H4 (cell line): ENCODE measurements at regions not wholly inside any gene's neighbourhood (a gene's known extent, or its start where the extent isn't known, plus 50 kb on each side); places are given as distances from the start of the nearest gene placed in this dataset.
"Not testable (repeated sequence)": the region's sequence is repeated elsewhere in the genome, so short reads cannot be mapped to it uniquely, and the experiment has no call there.

Experiments
- DNase-seq: peaks from one replicate; pipeline ENCODE4 v3.0.0-alpha.2; 2015; ENCODE audit warnings: low spot score

GRCh38 chr13:73579574-73580274 lies 520.9 kb downstream of the KLF5 start:
- DNase-seq, result no peak

GRCh38 chr13:73578251-73578875 lies 519.6 kb downstream of the KLF5 start:
- DNase-seq, result no peak

DNA sequence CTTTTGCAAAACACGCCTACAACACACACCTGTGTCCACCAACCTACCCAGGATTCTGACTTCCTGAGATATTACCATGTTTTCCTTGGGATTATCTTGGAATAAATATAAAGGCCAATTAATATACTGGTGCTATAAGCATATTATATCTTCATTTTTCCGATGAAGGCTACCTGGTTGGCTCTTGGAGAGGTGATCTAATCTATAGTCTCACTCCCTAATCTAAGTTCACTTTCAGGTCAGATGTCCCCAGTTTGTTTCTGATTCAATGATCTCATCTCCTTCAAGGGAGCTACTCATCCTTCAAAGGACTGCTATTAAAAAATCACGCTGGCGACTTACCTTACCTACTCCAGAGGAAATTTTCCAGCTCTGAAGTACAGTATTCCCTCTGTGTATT lies 517.5 kb downstream of the KLF5 start:
- DNase-seq, result no peak

- no peak for DNase-seq
These were observed 514.0 kb downstream of the KLF5 start for GRCh38 chr13:73572824-73573223.

DNA sequence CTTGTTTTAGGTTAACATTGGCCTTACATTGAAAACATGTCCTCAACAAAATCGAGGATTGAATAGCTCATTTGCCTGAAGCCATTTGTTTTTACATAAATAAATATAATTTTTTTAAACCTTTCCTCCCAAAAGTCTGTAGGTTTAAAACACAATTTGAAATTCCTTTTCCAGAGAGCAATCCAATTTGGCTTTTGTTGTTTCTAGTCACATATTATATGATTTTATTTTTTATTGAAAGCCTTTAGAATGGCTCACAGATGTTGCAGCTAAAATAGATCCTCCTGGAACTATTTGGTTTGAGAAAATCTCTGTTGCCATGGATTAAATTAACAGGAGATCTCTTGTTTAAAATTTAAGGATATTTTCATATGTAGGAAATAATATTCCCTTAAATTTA lies 512.6 kb downstream of the KLF5 start:
- no peak for DNase-seq

- DNase-seq, result no peak
These were observed 498.1 kb downstream of the KLF5 start for GRCh38 chr13:73556902-73557301.

- DNase-seq, result no peak
These were observed 497.3 kb downstream of the KLF5 start for GRCh38 chr13:73556128-73556527.

DNA sequence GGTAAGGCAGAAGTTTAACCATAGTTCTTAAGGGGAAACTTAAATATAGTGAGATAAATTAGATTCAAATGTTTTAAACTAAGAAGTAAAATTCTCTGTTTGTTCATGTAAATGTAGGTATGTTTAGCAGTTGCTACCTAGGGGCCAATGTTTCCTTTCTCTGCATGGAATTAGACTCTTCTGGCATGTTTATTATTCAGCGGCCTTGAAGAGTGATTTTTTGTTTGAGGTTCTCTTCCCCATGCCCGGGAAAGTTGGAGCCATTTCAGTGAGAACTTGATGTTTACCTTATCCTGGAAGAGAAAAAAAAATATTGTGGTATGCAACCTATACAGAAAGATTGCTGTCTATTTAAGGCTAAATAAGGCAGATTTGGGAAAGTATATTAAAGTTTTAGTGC lies 492.9 kb downstream of the KLF5 start:
- DNase-seq, result no peak

GRCh38 chr13:73549717-73550116 lies 490.9 kb downstream of the KLF5 start:
- DNase-seq, result no peak

- no peak for DNase-seq
These were observed 489.6 kb downstream of the KLF5 start for GRCh38 chr13:73548449-73548848.

DNA sequence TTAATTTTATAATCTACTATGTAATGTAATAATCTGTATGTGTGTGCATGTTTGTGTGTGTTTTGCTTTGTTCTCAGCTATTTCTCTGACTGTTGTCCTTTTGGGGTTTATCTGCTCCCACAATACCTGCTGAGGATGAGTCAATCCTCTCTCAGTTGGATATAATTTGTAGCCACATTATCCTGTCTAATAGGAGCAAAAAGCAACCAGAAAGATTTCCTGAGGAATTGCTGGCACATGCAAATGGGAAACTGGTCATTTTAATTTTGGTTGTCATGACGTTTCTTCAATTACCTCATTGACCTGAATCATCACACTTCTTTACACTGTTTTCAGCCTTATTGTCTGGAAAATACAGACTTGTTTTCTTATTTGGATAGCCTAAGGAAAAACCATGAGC lies 488.4 kb downstream of the KLF5 start:
- DNase-seq, result no peak

DNA sequence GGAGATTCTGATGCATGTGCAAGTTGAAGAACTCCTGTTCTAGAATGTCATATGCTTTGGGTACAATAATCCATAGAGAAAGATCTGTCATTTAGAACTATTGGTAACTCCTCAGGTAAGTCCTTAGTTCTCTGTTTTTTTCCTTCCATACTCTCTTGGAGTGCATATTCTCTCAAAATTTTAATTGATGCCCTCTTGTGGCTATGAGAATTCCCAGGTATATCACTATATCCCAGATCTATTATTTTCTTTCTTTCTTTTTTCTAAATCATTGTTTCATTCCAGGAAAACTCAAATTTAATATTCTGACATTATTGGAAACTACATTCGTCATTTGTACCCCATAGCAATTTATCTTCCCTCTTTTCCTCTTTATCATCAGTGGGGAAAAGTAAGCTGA lies 485.4 kb downstream of the KLF5 start:
- no peak for DNase-seq

DNA sequence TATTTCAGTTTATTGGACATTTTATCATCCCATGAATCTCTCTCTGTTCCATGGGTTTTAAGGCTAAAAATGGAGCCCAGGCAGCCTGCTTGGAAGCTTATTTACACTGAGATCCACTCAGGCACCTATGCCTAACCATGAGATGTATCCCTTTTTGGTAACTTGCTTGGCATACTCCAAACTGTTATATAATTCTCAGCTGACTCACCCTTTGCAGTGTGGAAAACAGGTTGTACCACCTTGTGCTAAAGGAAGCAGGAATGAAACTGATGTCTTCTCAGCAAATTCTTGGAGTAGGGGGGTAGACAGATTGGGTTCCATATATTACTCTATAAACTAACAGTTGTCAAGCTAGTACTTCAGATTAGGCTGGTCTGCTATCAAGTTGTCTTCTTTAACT lies 483.6 kb downstream of the KLF5 start:
- no peak for DNase-seq

DNA sequence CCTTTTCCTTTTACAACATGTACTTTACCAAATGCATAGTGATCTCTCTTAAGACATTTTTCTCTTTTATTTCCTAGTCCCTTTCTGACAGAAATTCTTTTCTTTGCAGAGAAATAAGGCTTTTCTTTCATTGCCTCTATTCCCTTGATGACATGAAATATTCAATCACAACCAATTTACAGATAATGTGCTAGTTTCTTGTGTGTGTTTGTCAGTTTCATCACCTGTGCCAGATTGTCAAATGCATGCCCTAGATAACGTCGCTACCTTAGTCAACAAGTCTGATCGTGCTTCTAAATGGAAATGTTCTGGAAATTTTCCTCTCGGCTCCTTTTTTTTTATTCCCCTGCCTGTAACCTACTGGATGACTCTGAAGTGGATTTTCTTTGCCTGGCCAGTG lies 478.1 kb downstream of the KLF5 start:
- DNase-seq, result no peak

DNA sequence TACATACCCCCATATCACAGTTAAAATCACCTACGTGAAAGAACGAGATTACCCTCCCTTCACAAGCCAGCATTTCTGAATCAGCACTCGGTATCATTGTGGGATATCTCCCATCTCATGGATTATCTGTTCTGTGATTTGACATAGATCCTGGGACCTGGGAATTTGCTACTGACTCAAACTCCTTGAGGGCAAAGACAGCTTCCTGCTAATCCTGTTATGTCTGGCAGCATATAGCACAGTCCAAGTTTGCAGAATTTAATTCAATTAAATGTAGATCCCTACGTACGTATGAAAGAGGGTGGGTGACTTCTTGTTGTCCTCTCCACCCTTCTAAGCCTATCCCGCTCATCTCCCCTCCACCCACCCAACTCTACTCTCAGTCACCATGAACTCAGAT lies 476.5 kb downstream of the KLF5 start:
- no peak for DNase-seq

DNA sequence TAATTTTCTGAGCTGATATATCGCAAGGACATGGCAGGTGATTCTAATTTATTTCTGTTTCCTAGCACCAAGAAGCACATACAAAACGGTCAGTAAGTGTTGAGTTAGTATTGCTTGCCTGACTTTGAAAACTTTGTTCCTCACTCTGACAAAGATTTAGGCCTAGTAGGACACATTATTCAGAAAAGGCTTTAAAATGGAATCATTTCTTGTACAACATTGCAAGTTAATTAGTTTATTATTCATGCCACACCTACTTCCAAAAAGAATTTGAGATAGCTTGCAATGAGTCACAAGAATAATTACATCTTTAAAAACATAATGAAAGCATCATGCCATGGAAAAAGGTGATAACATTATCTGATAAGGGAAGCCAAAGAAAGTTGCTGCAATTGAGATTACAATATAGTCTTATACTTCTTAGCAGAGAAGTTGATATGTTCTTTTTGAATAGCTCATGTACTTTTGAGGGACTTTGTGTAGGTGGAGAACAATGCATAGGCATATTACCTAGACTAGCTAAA lies 474.2 kb downstream of the KLF5 start:
- DNase-seq, result no peak

DNA sequence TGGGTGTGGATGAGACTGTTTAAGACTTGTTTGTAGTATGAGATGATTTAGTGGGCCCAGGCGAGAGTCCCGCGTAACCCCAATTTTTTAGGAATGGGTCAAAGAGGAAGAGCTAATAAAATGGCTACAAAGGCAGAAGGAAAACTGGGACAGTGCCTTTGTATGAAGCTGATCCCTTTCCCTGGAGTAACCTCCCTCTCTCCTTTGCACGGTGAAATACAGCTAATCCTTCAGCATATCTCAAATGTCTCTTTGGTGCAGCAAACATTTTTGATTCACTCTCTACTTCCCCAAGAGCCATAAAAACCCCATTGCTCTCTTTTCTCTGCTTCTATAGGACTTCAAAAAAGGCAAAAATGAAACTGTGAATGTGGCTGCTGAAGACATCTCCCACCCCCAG lies 473.8 kb downstream of the KLF5 start:
- DNase-seq, result no peak

GRCh38 chr13:73531014-73531413 lies 472.2 kb downstream of the KLF5 start:
- no peak for DNase-seq

DNA sequence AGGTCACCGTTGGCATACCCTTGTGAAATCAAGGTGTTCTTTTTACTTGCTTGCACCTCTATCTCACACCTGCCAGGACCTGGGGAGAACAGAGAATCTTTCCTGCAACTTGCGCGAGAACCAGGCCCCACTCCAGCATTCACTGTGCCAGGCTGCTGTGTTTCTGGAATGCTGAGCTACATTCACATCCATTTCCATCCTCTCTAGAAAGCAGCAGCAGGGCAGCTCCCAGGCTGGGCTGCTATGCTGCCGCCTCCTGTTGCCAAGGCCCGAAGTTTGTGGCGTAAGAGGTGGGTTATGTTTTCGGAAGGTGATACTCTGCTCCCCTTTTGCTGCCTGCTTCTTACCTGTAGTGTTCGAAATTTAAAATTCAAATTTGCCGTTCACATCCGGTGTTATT lies 464.1 kb downstream of the KLF5 start:
- DNase-seq, result no peak

GRCh38 chr13:73521985-73522524 lies 463.2 kb downstream of the KLF5 start:
- DNase-seq, result no peak

DNA sequence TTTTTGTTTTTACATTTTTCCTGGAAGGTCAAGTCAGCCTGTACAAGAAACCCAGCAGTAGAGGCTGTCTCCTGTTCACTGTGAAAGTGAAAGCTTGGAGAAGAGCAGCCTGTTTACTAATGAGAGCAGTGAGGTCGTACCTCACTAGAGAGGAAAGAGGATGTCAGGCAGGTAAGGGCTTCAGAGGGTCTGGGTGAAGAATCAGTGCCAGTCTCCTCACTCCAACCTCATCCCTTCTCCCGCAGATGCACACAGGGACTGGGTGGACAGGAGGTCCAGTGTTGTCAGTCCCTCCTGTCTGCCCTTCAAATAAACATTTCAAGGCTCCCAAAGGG lies 462.5 kb downstream of the KLF5 start:
- DNase-seq, result no peak

- DNase-seq, result no peak
These were observed 461.9 kb downstream of the KLF5 start for GRCh38 chr13:73520566-73521289.

- not testable (repeated sequence) for DNase-seq
These were observed 461.3 kb downstream of the KLF5 start for GRCh38 chr13:73520135-73520534.
